ENCODE measurements at regions not wholly inside any gene's neighbourhood (a gene's known extent, or its start where the extent isn't known, plus 50 kb on each side); places are given as distances from the start of the nearest gene placed in this dataset.
"Not testable (repeated sequence)": the region's sequence is repeated elsewhere in the genome, so short reads cannot be mapped to it uniquely, and the experiment has no call there.

GRCh38 chr1:187947359-187947758 lies 1118.6 kb downstream of the PLA2G4A start:
- DNase-seq (ENCODE audit: low spot score): no peak

GRCh38 chr1:187948170-187948794 lies 1119.5 kb downstream of the PLA2G4A start:
- DNase-seq (ENCODE audit: low spot score): no peak

- DNase-seq (ENCODE audit: low spot score): no peak
Observed at GRCh38 chr1:187949567-187949966, 1120.8 kb downstream of the PLA2G4A start.

- no peak for DNase-seq (ENCODE audit: low spot score)
Observed at GRCh38 chr1:187951817-187952216, 1123.1 kb downstream of the PLA2G4A start.

GRCh38 chr1:187952446-187952845 lies 1123.7 kb downstream of the PLA2G4A start:
- DNase-seq (ENCODE audit: low spot score): no peak

- no peak for DNase-seq (ENCODE audit: low spot score)
Observed at GRCh38 chr1:187956975-187957374, 1128.2 kb downstream of the PLA2G4A start.

GRCh38 chr1:187958207-187958606 lies 1129.5 kb downstream of the PLA2G4A start:
- no peak for DNase-seq (ENCODE audit: low spot score)

GRCh38 chr1:187959062-187959461 lies 1130.3 kb downstream of the PLA2G4A start:
- DNase-seq (ENCODE audit: low spot score): no peak

- no peak for DNase-seq (ENCODE audit: low spot score)
Observed at GRCh38 chr1:187960125-187960638, 1131.4 kb downstream of the PLA2G4A start.

GRCh38 chr1:187961895-187962294 lies 1133.1 kb downstream of the PLA2G4A start:
- no peak for DNase-seq (ENCODE audit: low spot score)

GRCh38 chr1:187971851-187972250 lies 1143.1 kb downstream of the PLA2G4A start:
- DNase-seq (ENCODE audit: low spot score): no peak

- no peak for DNase-seq (ENCODE audit: low spot score)
Observed at GRCh38 chr1:187977298-187977697, 1148.5 kb downstream of the PLA2G4A start.

GRCh38 chr1:187985145-187985896 lies 1156.6 kb downstream of the PLA2G4A start:
- no peak for DNase-seq (ENCODE audit: low spot score)

GRCh38 chr1:187985897-187986654 lies 1157.3 kb downstream of the PLA2G4A start:
- DNase-seq (ENCODE audit: low spot score): no peak

GRCh38 chr1:187987236-187987776 lies 1158.6 kb downstream of the PLA2G4A start:
- no peak for DNase-seq (ENCODE audit: low spot score)

- no peak for DNase-seq (ENCODE audit: low spot score)
Observed at GRCh38 chr1:187991944-187992343, 1163.2 kb downstream of the PLA2G4A start.

GRCh38 chr1:187996780-187997179 lies 1168.0 kb downstream of the PLA2G4A start:
- DNase-seq (ENCODE audit: low spot score): no peak

- no peak for DNase-seq (ENCODE audit: low spot score)
Observed at GRCh38 chr1:187999973-188000372, 1171.2 kb downstream of the PLA2G4A start.

GRCh38 chr1:188003687-188004086 lies 1174.9 kb downstream of the PLA2G4A start:
- DNase-seq (ENCODE audit: low spot score): not testable (repeated sequence)

GRCh38 chr1:188004849-188005248 lies 1176.1 kb downstream of the PLA2G4A start:
- no peak for DNase-seq (ENCODE audit: low spot score)

- no peak for DNase-seq (ENCODE audit: low spot score)
Observed at GRCh38 chr1:188006354-188006753, 1177.6 kb downstream of the PLA2G4A start.

Measured in mesenteric fat pad (tissue), 1 donor.